ENCODE measurements at regions not wholly inside any gene's neighbourhood (a gene's known extent, or its start where the extent isn't known, plus 50 kb on each side); places are given as distances from the start of the nearest gene placed in this dataset.

GRCh38 chr2:16314001-16314400 lies 351.6 kb downstream of the CYRIA start:
- no peak for DNase-seq

- DNase-seq = no peak
Observed at GRCh38 chr2:16313235-16313975, 352.2 kb downstream of the CYRIA start.

GRCh38 chr2:16312771-16313170 lies 352.9 kb downstream of the CYRIA start:
- no peak for DNase-seq

GRCh38 chr2:16311521-16312440 lies 353.9 kb downstream of the CYRIA start:
- no peak for DNase-seq

- no peak for DNase-seq
Observed at GRCh38 chr2:16308816-16309215, 356.8 kb downstream of the CYRIA start.

GRCh38 chr2:16304876-16305590 lies 360.6 kb downstream of the CYRIA start:
- no peak for DNase-seq

- no peak for DNase-seq
Observed at GRCh38 chr2:16303761-16304160, 361.9 kb downstream of the CYRIA start.

GRCh38 chr2:16303273-16303577 lies 362.4 kb downstream of the CYRIA start:
- peak in 2 of 3 donors; percentile 12 to 17 for DNase-seq

- DNase-seq = no peak
Observed at GRCh38 chr2:16302431-16303272, 362.3 kb downstream of the MYCN start.

- no peak for DNase-seq
Observed at GRCh38 chr2:16301961-16302360, 361.6 kb downstream of the MYCN start.

GRCh38 chr2:16298866-16299265 lies 358.5 kb downstream of the MYCN start:
- no peak for DNase-seq

- no peak for DNase-seq
Observed at GRCh38 chr2:16296331-16297250, 356.2 kb downstream of the MYCN start.

GRCh38 chr2:16296038-16296290 lies 355.6 kb downstream of the MYCN start:
- no peak for DNase-seq

- DNase-seq = no peak
Observed at GRCh38 chr2:16294791-16295190, 354.4 kb downstream of the MYCN start.

GRCh38 chr2:16293871-16294270 lies 353.5 kb downstream of the MYCN start:
- no peak for DNase-seq

- DNase-seq = no peak
Observed at GRCh38 chr2:16293398-16293797, 353.0 kb downstream of the MYCN start.

- DNase-seq = no peak
Observed at GRCh38 chr2:16291731-16292550, 351.6 kb downstream of the MYCN start.

GRCh38 chr2:16291226-16291625 lies 350.9 kb downstream of the MYCN start:
- no peak for DNase-seq

GRCh38 chr2:16290311-16291020 lies 350.1 kb downstream of the MYCN start:
- DNase-seq = no peak
